ENCODE measurements at regions not wholly inside any gene's neighbourhood (a gene's known extent, or its start where the extent isn't known, plus 50 kb on each side); places are given as distances from the start of the nearest gene placed in this dataset.

DNA sequence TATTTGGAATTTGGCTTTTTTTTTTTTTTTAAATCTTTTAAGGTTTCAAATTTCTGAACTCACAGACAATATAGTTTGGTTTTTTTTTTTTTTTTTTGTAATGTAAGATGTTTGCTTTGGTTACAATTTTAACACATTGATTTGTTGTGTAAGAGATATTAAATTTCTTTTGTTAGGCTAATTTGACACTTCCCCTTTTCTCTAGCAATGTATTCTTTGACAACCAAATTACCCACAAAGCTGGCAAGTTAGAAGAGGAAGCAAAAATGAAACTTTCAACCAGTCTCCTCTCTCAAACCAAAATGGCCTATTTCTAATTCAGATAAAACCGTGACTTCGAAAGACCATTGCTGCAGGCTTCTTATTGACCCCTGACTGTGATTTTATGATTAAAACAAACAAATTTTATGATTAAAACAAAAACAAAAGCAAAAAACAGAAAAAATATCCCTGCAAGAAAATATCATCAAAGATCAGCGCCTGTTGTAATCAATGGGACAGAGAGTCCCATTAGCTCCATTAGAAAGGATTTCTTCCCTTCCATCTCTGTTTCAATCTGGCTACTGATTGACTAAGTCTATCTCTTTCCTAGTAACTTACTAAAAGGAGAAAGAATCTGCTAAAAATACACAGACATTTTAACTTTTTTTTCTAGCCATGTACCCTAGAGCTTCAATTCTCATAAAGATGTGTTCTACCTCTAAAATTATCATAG is 489.2 kb downstream of the MDFIC start:
- peaks cover 2% of the 10 kb centered on the region for H3K4me1 ChIP-seq (ENCODE audit: control insufficient read depth, extremely low read depth, insufficient read depth, low read length)
- CTCF ChIA-PET, result interaction anchor here (0.7 kb wide), 1 partner anchor 92 kb away, joined by 4 read pairs; no protein-coding TSS in a partner anchor

DNA sequence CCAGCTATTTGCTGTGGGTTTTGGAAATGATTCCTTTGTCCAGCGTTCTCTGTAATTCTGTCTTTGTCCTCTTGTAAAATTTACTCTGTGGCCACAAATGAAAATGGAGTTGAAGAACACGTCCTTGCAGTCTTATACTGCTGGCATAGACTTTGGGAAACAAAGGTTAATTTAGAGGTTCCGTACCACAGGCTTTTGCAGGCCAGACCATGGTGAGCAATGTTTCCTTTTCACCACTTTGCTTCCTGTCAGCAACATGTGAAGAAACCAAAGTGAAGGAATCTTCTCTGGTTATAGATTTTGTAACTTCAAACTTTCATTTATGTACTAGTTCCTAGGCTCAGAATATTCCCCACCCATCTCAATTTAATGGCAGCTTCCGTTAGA is 488.5 kb downstream of the MDFIC start:
- ChIA-PET CTCF (interaction anchor here (0.6 kb wide), 1 partner anchor 17 kb away, joined by 3 read pairs; no protein-coding TSS in a partner anchor), POLR2A (no interaction called here)
- H3K9me1 ChIP-seq (replicated peaks; ENCODE audit: control insufficient read depth, extremely low read depth, insufficient read depth, low read length), result no peaks in the 10 kb centered on the region
- intact Hi-C loops (cut with micrococcal nuclease) (no loop called here), dilution Hi-C loops (cut with MboI; ENCODE audit: extremely low pct_ligation_motif_present, low sequenced_read_pairs) (no loop called here)
- no peak for TF ChIP-seq MAX (IDR thresholded peaks at IDR 0.05; ENCODE audit: insufficient read depth, insufficient read length)
- TF ChIP-seq, protein P1, sequence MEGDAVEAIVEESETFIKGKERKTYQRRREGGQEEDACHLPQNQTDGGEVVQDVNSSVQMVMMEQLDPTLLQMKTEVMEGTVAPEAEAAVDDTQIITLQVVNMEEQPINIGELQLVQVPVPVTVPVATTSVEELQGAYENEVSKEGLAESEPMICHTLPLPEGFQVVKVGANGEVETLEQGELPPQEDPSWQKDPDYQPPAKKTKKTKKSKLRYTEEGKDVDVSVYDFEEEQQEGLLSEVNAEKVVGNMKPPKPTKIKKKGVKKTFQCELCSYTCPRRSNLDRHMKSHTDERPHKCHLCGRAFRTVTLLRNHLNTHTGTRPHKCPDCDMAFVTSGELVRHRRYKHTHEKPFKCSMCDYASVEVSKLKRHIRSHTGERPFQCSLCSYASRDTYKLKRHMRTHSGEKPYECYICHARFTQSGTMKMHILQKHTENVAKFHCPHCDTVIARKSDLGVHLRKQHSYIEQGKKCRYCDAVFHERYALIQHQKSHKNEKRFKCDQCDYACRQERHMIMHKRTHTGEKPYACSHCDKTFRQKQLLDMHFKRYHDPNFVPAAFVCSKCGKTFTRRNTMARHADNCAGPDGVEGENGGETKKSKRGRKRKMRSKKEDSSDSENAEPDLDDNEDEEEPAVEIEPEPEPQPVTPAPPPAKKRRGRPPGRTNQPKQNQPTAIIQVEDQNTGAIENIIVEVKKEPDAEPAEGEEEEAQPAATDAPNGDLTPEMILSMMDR (IDR thresholded peaks at IDR 0.05; ENCODE audit: extremely low read depth in 1 of 2, insufficient read depth in 1 of 2, low read depth in 1 of 2, low read length in 2 of 2), result no peak
- TF ChIP-seq EZH2 (IDR thresholded peaks at IDR 0.05; ENCODE audit: borderline replicate concordance, low read depth, low read length, severe bottlenecking), result no peak
- TF ChIP-seq POLR2AphosphoS5 (IDR thresholded peaks at IDR 0.05; ENCODE audit: insufficient read depth, low read depth, low read length), result no peak
- TF ChIP-seq FOS (IDR thresholded peaks at IDR 0.05; ENCODE audit: borderline replicate concordance, insufficient read depth, low read length), result no peak
- TF ChIP-seq JUN (IDR thresholded peaks at IDR 0.05; ENCODE audit: borderline replicate concordance, insufficient read depth, insufficient read length, low read depth), result no peak
- TF ChIP-seq POLR2A (IDR thresholded peaks at IDR 0.05; ENCODE audit: low read depth, low read length), result no peak
- TF ChIP-seq GATA2 (IDR thresholded peaks at IDR 0.05; ENCODE audit: insufficient read depth, insufficient read length, low read depth, low read length), result no peak
- TF ChIP-seq MYC (IDR thresholded peaks at IDR 0.05; ENCODE audit: low read depth, low read length), result no peak
- no TSS peak for BruUV-seq (replicated peaks)
- peak overlapping the region; percentile 20 for H2AFZ ChIP-seq (ENCODE audit: low read depth, low read length)
- FAIRE-seq (no peak), DNase-seq (ENCODE audit: low read depth, low spot score) (peak; percentile 10)
- H3K4me1 ChIP-seq (ENCODE audit: control insufficient read depth, extremely low read depth, insufficient read depth, low read length), result peaks cover 2% of the 10 kb centered on the region
- H3K9ac ChIP-seq (replicated peaks; ENCODE audit: extremely low read depth, insufficient read depth, low read length), result no peak overlapping the region
- no peaks in the 10 kb centered on the region for H3K79me2 ChIP-seq (ENCODE audit: control insufficient read depth, insufficient read depth, low read length)
- no peaks in the 10 kb centered on the region for H3K36me3 ChIP-seq (ENCODE audit: control insufficient read depth in 2 of 2, extremely low read depth in 1 of 2, insufficient read depth in 2 of 2, low read length in 2 of 2)
- H3K4me3 ChIP-seq (replicated peaks in 1 of 3; ENCODE audit: insufficient read depth in 1 of 3, low read depth in 1 of 3, low read length in 3 of 3), result no peak overlapping the region
- H3K27ac ChIP-seq (ENCODE audit: insufficient read depth, low read depth, low read length), result no peak overlapping the region
- H3K9me3 ChIP-seq (replicated peaks; ENCODE audit: control insufficient read depth, insufficient read depth, low read length), result no peaks in the 10 kb centered on the region
- no peaks in the 10 kb centered on the region for H3K27me3 ChIP-seq (ENCODE audit: control insufficient read depth in 2 of 2, insufficient read depth in 2 of 2, low read length in 2 of 2)
- H3K4me2 ChIP-seq (ENCODE audit: insufficient read depth, low read length), result no peak overlapping the region
- H4K20me1 ChIP-seq (replicated peaks; ENCODE audit: control insufficient read depth, extremely low read depth, insufficient read depth, low read length), result no peaks in the 10 kb centered on the region

More for the DNA sequence above, 489.2 kb downstream of the MDFIC start:
- no peaks in the 10 kb centered on the region for H3K9me1 ChIP-seq (replicated peaks; ENCODE audit: control insufficient read depth, extremely low read depth, insufficient read depth, low read length)
- no TSS peak for BruUV-seq (replicated peaks)
- H3K79me2 ChIP-seq (ENCODE audit: control insufficient read depth, insufficient read depth, low read length), result no peaks in the 10 kb centered on the region
- H3K27ac ChIP-seq (ENCODE audit: insufficient read depth, low read depth, low read length), result no peak overlapping the region
- no peaks in the 10 kb centered on the region for H3K9me3 ChIP-seq (replicated peaks; ENCODE audit: control insufficient read depth, insufficient read depth, low read length)
- DNase-seq (ENCODE audit: low read depth, low spot score), result no peak
- H3K9ac ChIP-seq (replicated peaks; ENCODE audit: extremely low read depth, insufficient read depth, low read length), result no peak overlapping the region
- H3K4me2 ChIP-seq (ENCODE audit: insufficient read depth, low read length), result no peak overlapping the region
- dilution Hi-C loops (cut with MboI; ENCODE audit: extremely low pct_ligation_motif_present, low sequenced_read_pairs), result no loop called here
- intact Hi-C loops (cut with micrococcal nuclease), result no loop called here
- no peak overlapping the region for H3K4me3 ChIP-seq (replicated peaks in 1 of 3; ENCODE audit: insufficient read depth in 1 of 3, low read depth in 1 of 3, low read length in 3 of 3)
- H3K36me3 ChIP-seq (ENCODE audit: control insufficient read depth in 2 of 2, extremely low read depth in 1 of 2, insufficient read depth in 2 of 2, low read length in 2 of 2), result no peaks in the 10 kb centered on the region
- no peak for FAIRE-seq
- H4K20me1 ChIP-seq (replicated peaks; ENCODE audit: control insufficient read depth, extremely low read depth, insufficient read depth, low read length), result no peaks in the 10 kb centered on the region
- TF ChIP-seq POLR2A (IDR thresholded peaks at IDR 0.05; ENCODE audit: low read depth, low read length), result no peak
- TF ChIP-seq, protein P1 (IDR thresholded peaks at IDR 0.05; ENCODE audit: extremely low read depth in 1 of 2, insufficient read depth in 1 of 2, low read depth in 1 of 2, low read length in 2 of 2), result no peak
- no peak for TF ChIP-seq GATA2 (IDR thresholded peaks at IDR 0.05; ENCODE audit: insufficient read depth, insufficient read length, low read depth, low read length)
- TF ChIP-seq POLR2AphosphoS5 (IDR thresholded peaks at IDR 0.05; ENCODE audit: insufficient read depth, low read depth, low read length), result no peak
- no peak for TF ChIP-seq EZH2 (IDR thresholded peaks at IDR 0.05; ENCODE audit: borderline replicate concordance, low read depth, low read length, severe bottlenecking)
- POLR2A ChIA-PET, result no interaction called here
- no peaks in the 10 kb centered on the region for H3K27me3 ChIP-seq (ENCODE audit: control insufficient read depth in 2 of 2, insufficient read depth in 2 of 2, low read length in 2 of 2)
- H2AFZ ChIP-seq (ENCODE audit: low read depth, low read length), result no peak overlapping the region

Data from endothelial cell of umbilical vein (primary cell).